SK-N-SH (cell line): ENCODE measurements at regions not wholly inside any gene's neighbourhood (a gene's known extent, or its start where the extent isn't known, plus 50 kb on each side); places are given as distances from the start of the nearest gene placed in this dataset.

Experiments used
- CTCF ChIA-PET: fragments of 300-600, 350-600 bp; formaldehyde crosslinking; extraction: SDS; loops from one replicate; lab custom pipeline; 2021; lab: Yijun Ruan, JAX
- POLR2A ChIA-PET: fragments of 350-600 bp; sonication (Branson Sonifier 250); formaldehyde crosslinking; extraction: SDS; loops from one replicate; lab custom pipeline; 2020; ENCODE audit warnings: antibody characterized with exemption, inconsistent platforms; lab: Yijun Ruan, JAX
- DNase-seq: peaks from one replicate; pipeline ENCODE4 v3.0.0; 2012
- H2AFZ ChIP-seq: fragments of 200-600 bp; sonication (generic); 2 replicates; pipeline ENCODE4 v1.8.1; 2016; ENCODE audit warnings: antibody characterized with exemption, mild to moderate bottlenecking, low read depth
- H3F3A ChIP-seq: fragments of 200-600 bp; sonication (generic); replicated peaks from 2 replicates; pipeline ENCODE3; 2016; ENCODE audit warnings: antibody characterized with exemption, mild to moderate bottlenecking; ENCODE audit not compliant: insufficient read depth
- H3K27ac ChIP-seq, 2 experiments: fragments of 200-500 bp in 1 of 2; fragments of 200-600 bp in 1 of 2; sonication (Bioruptor generic) in 1 of 2; sonication (generic), shearing (Covaris generic) in 1 of 2; 2 replicates each; pipeline versions ENCODE4 v1.5.1 to v1.6.1; 2014 to 2016; ENCODE audit warnings: low read depth in 2 of 2, inconsistent platforms in 1 of 2, low read length in 1 of 2, mild to moderate bottlenecking in 1 of 2, mixed read lengths in 1 of 2
- H3K27me3 ChIP-seq: fragments of 200-600 bp; sonication (generic), shearing (Covaris generic); 2 replicates; pipeline ENCODE4 v1.6.1; 2016; ENCODE audit warnings: mixed run types; ENCODE audit not compliant: insufficient read depth
- H3K36me3 ChIP-seq, 2 experiments: fragments of 200-500 bp in 1 of 2; fragments of 200-600 bp in 1 of 2; sonication (Bioruptor generic) in 1 of 2; sonication (generic) in 1 of 2; replicated peaks in 1 of 2; 2 replicates each; pipeline versions ENCODE3 to v1.5.1; 2014 to 2016; ENCODE audit warnings: low read length in 1 of 2, mild to moderate bottlenecking in 1 of 2; ENCODE audit not compliant: insufficient read depth in 2 of 2, control insufficient read depth in 1 of 2
- H3K4me1 ChIP-seq, 2 experiments: fragments of 200-500 bp in 1 of 2; fragments of 200-600 bp in 1 of 2; sonication (Bioruptor generic) in 1 of 2; sonication (generic), shearing (Covaris generic) in 1 of 2; 2 replicates each; pipeline versions ENCODE4 v1.5.1 to v1.6.1; 2014 to 2016; ENCODE audit warnings: low read depth in 1 of 2, low read length in 1 of 2, mixed run types in 1 of 2; ENCODE audit not compliant: insufficient read depth in 2 of 2, control insufficient read depth in 1 of 2
- H3K4me2 ChIP-seq: fragments of 200-600 bp; sonication (generic), shearing (Covaris generic); 2 replicates; pipeline ENCODE4 v1.6.1; 2017; ENCODE audit warnings: mixed run types
- H3K4me3 ChIP-seq, 2 experiments: fragments of 200-500 bp in 1 of 2; fragments of 200-600 bp in 1 of 2; sonication (Bioruptor generic) in 1 of 2; sonication (generic), shearing (Covaris generic) in 1 of 2; 2 replicates each; pipeline versions ENCODE4 v1.5.1 to v1.8.1; 2014 to 2016; ENCODE audit warnings: low read depth in 2 of 2, inconsistent platforms in 1 of 2, low read length in 1 of 2, mild to moderate bottlenecking in 1 of 2, mixed read lengths in 1 of 2, moderate library complexity in 1 of 2
- H3K79me2 ChIP-seq: fragments of 200-600 bp; sonication (generic); 2 replicates; pipeline ENCODE4 v1.8.1; 2017; ENCODE audit warnings: mild to moderate bottlenecking; ENCODE audit not compliant: insufficient read depth
- H3K9ac ChIP-seq: fragments of 200-600 bp; sonication (generic); 2 replicates; pipeline ENCODE4 v1.6.1; 2017; ENCODE audit warnings: mixed run types
- H3K9me2 ChIP-seq: fragments of 200-600 bp; sonication (generic); 2 replicates; pipeline ENCODE4 v1.6.1; 2017; ENCODE audit warnings: mixed run types
- H3K9me3 ChIP-seq: fragments of 200-600 bp; sonication (generic); 2 replicates; pipeline ENCODE4 v1.6.1; 2017; ENCODE audit warnings: mixed run types, mild to moderate bottlenecking, moderate library complexity
- H4K20me1 ChIP-seq: fragments of 200-600 bp; sonication (generic); 2 replicates; pipeline ENCODE4 v1.6.1; 2017; ENCODE audit warnings: mild to moderate bottlenecking, mixed run types; ENCODE audit not compliant: insufficient read depth
- CTCF ChIP-seq: fragments of 200-600 bp; sonication (generic); IDR thresholded peaks from 2 replicates; pipeline ENCODE4 v1.6.1; 2017; ENCODE audit warnings: antibody characterized with exemption, mild to moderate bottlenecking, moderate library complexity
- ELF1 ChIP-seq: IDR thresholded peaks from 2 replicates; pipeline ENCODE4 v1.4.0; 2012
- EP300 ChIP-seq, 2 experiments: IDR thresholded peaks; 2 replicates each; pipeline versions ENCODE4 v1.4.0 to v1.6.1; 2012; ENCODE audit warnings: borderline replicate concordance in 1 of 2, low read depth in 1 of 2, low read length in 1 of 2
- FOSL2 ChIP-seq: IDR thresholded peaks from 2 replicates; pipeline ENCODE4 v1.4.0; 2012; ENCODE audit warnings: low read depth, mild to moderate bottlenecking, moderate library complexity, borderline replicate concordance
- FOXJ3 ChIP-seq: sonication (generic); formaldehyde crosslinking; IDR thresholded peaks from 2 replicates; pipeline ENCODE4 v1.5.1; 2020; ENCODE audit warnings: mild to moderate bottlenecking, missing genetic modification reagents
- GABPA ChIP-seq: IDR thresholded peaks from 2 replicates; pipeline ENCODE4 v1.4.0; 2012; ENCODE audit warnings: low read depth, mild to moderate bottlenecking
- IRF3 ChIP-seq: fragments of 150-350 bp; IDR thresholded peaks from 2 replicates; pipeline ENCODE4 v1.6.1; 2016; ENCODE audit warnings: mild to moderate bottlenecking, low read depth, low read length
- JUND ChIP-seq: IDR thresholded peaks from 2 replicates; pipeline ENCODE4 v1.4.0; 2012
- PBX3 ChIP-seq: IDR thresholded peaks from 2 replicates; pipeline ENCODE4; 2012
- POLR2AphosphoS5 ChIP-seq: IDR thresholded peaks from 2 replicates; pipeline ENCODE4 v1.6.1; 2012; ENCODE audit warnings: low read depth, low read length
- RAD21 ChIP-seq: IDR thresholded peaks from 2 replicates; pipeline ENCODE4 v1.6.1; 2012; ENCODE audit warnings: mild to moderate bottlenecking, low read length
- REST ChIP-seq: IDR thresholded peaks from 2 replicates; pipeline ENCODE4 v1.6.1; 2012; ENCODE audit warnings: mild to moderate bottlenecking, low read depth, low read length, moderate library complexity
- RFX5 ChIP-seq: IDR thresholded peaks from 2 replicates; pipeline ENCODE4 v1.6.1; 2012; ENCODE audit warnings: mild to moderate bottlenecking, improper control_type of control experiment, low read length
- SIN3A ChIP-seq: IDR thresholded peaks from 2 replicates; pipeline ENCODE4 v1.6.1; 2012; ENCODE audit warnings: low read depth, mild to moderate bottlenecking, low read length, moderate library complexity, borderline replicate concordance
- SMC3 ChIP-seq: IDR thresholded peaks from 2 replicates; pipeline ENCODE4 v1.6.1; 2012; ENCODE audit warnings: low read depth, low read length, improper control_type of control experiment
- TAF1 ChIP-seq: IDR thresholded peaks from 2 replicates; pipeline ENCODE4 v1.6.1; 2012; ENCODE audit warnings: low read depth, mild to moderate bottlenecking, low read length, moderate library complexity, borderline replicate concordance
- TCF12 ChIP-seq: IDR thresholded peaks from 2 replicates; pipeline ENCODE4 v1.4.0; 2012
- USF2 ChIP-seq: fragments of 150-350 bp; IDR thresholded peaks from 2 replicates; pipeline ENCODE4 v1.6.1; 2017; ENCODE audit warnings: antibody characterized with exemption, low read length, low read depth, borderline replicate concordance
- YY1 ChIP-seq: IDR thresholded peaks from 2 replicates; pipeline ENCODE4 v1.4.0; 2012; ENCODE audit warnings: low read depth, mild to moderate bottlenecking
- ZBTB33 ChIP-seq: IDR thresholded peaks from 2 replicates; pipeline ENCODE4 v1.4.0; 2012; ENCODE audit warnings: low read depth, borderline replicate concordance
- WGBS: methylation state at CpG from one replicate; pipeline ENCODE4 v1.1.6; 2017; ENCODE audit warnings: low lambda C conversion rate; 5-methylcytosine and 5-hydroxymethylcytosine counted together

GRCh38 chr12:107310621-107311020 lies 217.3 kb upstream of the CRY1 start:
- H3K9me3 ChIP-seq: no peaks in the 10 kb centered on the region
- no peaks in the 10 kb centered on the region for H3K36me3 ChIP-seq
- H3K4me2 ChIP-seq: no peak overlapping the region
- no peaks in the 10 kb centered on the region; the same call in 1 of the 2 replicates for H3K27me3 ChIP-seq
- no peak overlapping the region for H3K27ac ChIP-seq
- H3K4me1 ChIP-seq: no peaks in the 10 kb centered on the region
- CTCF ChIA-PET: interaction anchor here (1.4 to 2.8 kb wide), 3 partner anchors 179 to 297 kb away, joined by 4 to 11 read pairs (median 4); no protein-coding TSS in a partner anchor
- POLR2A ChIA-PET: no interaction called here
- H2AFZ ChIP-seq: no peak overlapping the region
- no peak overlapping the region for H3K9ac ChIP-seq
- no peak for TF ChIP-seq ZBTB33
- TF ChIP-seq IRF3: no peak
- TF ChIP-seq RFX5: no peak
- TF ChIP-seq SIN3A: no peak
- TF ChIP-seq EP300 (IDR thresholded peaks at IDR 0.05; ENCODE audit: borderline replicate concordance in 1 of 2, low read depth in 1 of 2, low read length in 1 of 2): no peak
- no peak for TF ChIP-seq FOSL2
- no peak for TF ChIP-seq CTCF
- TF ChIP-seq SMC3: no peak
- TF ChIP-seq POLR2AphosphoS5: no peak
- no peak for TF ChIP-seq PBX3
- TF ChIP-seq RAD21: no peak
- no peak for TF ChIP-seq USF2
- TF ChIP-seq GABPA: no peak
- TF ChIP-seq ELF1: no peak
- TF ChIP-seq YY1: no peak
- no peak for TF ChIP-seq TAF1
- no peak for TF ChIP-seq JUND
- TF ChIP-seq REST: no peak
- TF ChIP-seq TCF12: no peak
- no peak for TF ChIP-seq FOXJ3 (CRISPR knock-in tag)
- 65% methylated on average over 4 of the region's 4 CpGs for WGBS
- H4K20me1 ChIP-seq: no peaks in the 10 kb centered on the region
- no peaks in the 10 kb centered on the region for H3K79me2 ChIP-seq
- H3K9me2 ChIP-seq: no peaks in the 10 kb centered on the region
- H3F3A ChIP-seq: no peaks in the 10 kb centered on the region
- H3K4me3 ChIP-seq: no peak overlapping the region
- no peak for DNase-seq
